ENCODE measurements at regions not wholly inside any gene's neighbourhood (a gene's known extent, or its start where the extent isn't known, plus 50 kb on each side); places are given as distances from the start of the nearest gene placed in this dataset.

GRCh38 chr13:85432881-85433280, 366.3 kb downstream of the SLITRK6 start:
- Histone ChIP-seq H2AK5ac (ENCODE audit: low read depth, low read length) (no peak overlapping the region), H3K27ac (ENCODE audit: insufficient read depth, low read length) (no peak overlapping the region), H3K79me1 (ENCODE audit: low read depth in 1 of 2, low read length in 2 of 2) (no peaks in the 10 kb centered on the region), H2AFZ (replicated peaks; ENCODE audit: low read length, poor library complexity) (no peak overlapping the region), H4K20me1 (ENCODE audit: insufficient read depth, low read length) (no peaks in the 10 kb centered on the region), H4K8ac (ENCODE audit: low read depth in 2 of 2, low read length in 2 of 2) (no peak overlapping the region), H3K4me1 (ENCODE audit: control insufficient read depth, insufficient read depth, low read length) (no peaks in the 10 kb centered on the region), H3K4me2 (ENCODE audit: low read depth, low read length) (no peak overlapping the region), H2AK9ac (replicated peaks; ENCODE audit: low read depth, low read length, poor library complexity) (no peak overlapping the region), H4K91ac (ENCODE audit: insufficient read depth, low read depth, low read length) (no peak overlapping the region), H2BK120ac (ENCODE audit: low read depth, low read length) (no peak overlapping the region), H3K9me3 (ENCODE audit: control insufficient read depth, insufficient read depth, low read length) (no peaks in the 10 kb centered on the region), H3K4ac (ENCODE audit: low read depth, low read length) (no peak overlapping the region), H3K27me3 (ENCODE audit: control insufficient read depth, insufficient read depth, low read length) (no peaks in the 10 kb centered on the region), H2BK15ac (ENCODE audit: low read depth, low read length) (no peak overlapping the region), H3K56ac (ENCODE audit: extremely low read depth, insufficient read depth, low read length) (no peak overlapping the region), H3K18ac (ENCODE audit: low read depth, low read length) (no peak overlapping the region), H3K36me3 (ENCODE audit: control insufficient read depth, insufficient read depth, low read length) (no peaks in the 10 kb centered on the region), H3K14ac (replicated peaks; ENCODE audit: low read depth, low read length) (no peak overlapping the region), H3K9me1 (ENCODE audit: insufficient read depth, low read length) (no peaks in the 10 kb centered on the region), H2BK20ac (ENCODE audit: low read depth, low read length) (no peak overlapping the region), H3K23ac (ENCODE audit: low read depth, low read length) (no peak overlapping the region), H3K4me3 (ENCODE audit: insufficient read depth, low read depth, low read length) (no peak overlapping the region), H3K9ac (ENCODE audit: low read depth, low read length) (no peak overlapping the region), H4K5ac (ENCODE audit: low read depth, low read length) (no peak overlapping the region), H2BK5ac (ENCODE audit: low read depth, low read length, poor library complexity, severe bottlenecking) (no peak overlapping the region)
- intact Hi-C loops (cut with micrococcal nuclease) (no loop called here), dilution Hi-C loops (cut with HindIII; ENCODE audit: low sequenced_read_pairs, unreplicated experiment) (no loop called here), in situ Hi-C loops (cut with MboI; ENCODE audit: low sequenced_read_pairs) (no loop called here)
- CTCF ChIA-PET = no interaction called here
- DNase-seq = no peak
- ATAC-seq (ENCODE audit: low read depth) = no peak
- no TSS peak for BruUV-seq (replicated peaks)
- POLR2A ChIA-PET (ENCODE audit: unreplicated experiment) = no interaction called here
- TF ChIP-seq CEBPB (IDR thresholded peaks at IDR 0.05; ENCODE audit: low read depth, low read length) (no peak), BHLHE40 (IDR thresholded peaks at IDR 0.05; ENCODE audit: low read depth, low read length) (no peak), MAFK (IDR thresholded peaks at IDR 0.05; ENCODE audit: low read depth, low read length) (no peak), ELK1 (IDR thresholded peaks at IDR 0.05; ENCODE audit: borderline replicate concordance, low read depth, low read length) (no peak), RCOR1 (IDR thresholded peaks at IDR 0.05; ENCODE audit: insufficient replicate concordance, low read length) (no peak), FOS (IDR thresholded peaks at IDR 0.05; ENCODE audit: low read depth, low read length) (no peak), RFX5 (IDR thresholded peaks at IDR 0.05; ENCODE audit: low read depth, low read length) (no peak), CTCF (conservative IDR thresholded peaks at IDR 0.05; ENCODE audit: low read depth, low read length) (no peak), SMC3 (IDR thresholded peaks at IDR 0.05; ENCODE audit: low read depth, low read length) (no peak), POLR2A (IDR thresholded peaks at IDR 0.05; ENCODE audit: low read depth, low read length) (no peak), MAZ (IDR thresholded peaks at IDR 0.05; ENCODE audit: borderline replicate concordance, low read depth, low read length) (no peak), NFE2L2 (IDR thresholded peaks at IDR 0.05; ENCODE audit: low read depth, low read length) (no peak), RAD21 (IDR thresholded peaks at IDR 0.05; ENCODE audit: low read length) (no peak), MXI1 (IDR thresholded peaks at IDR 0.05; ENCODE audit: borderline replicate concordance, low read depth, low read length) (no peak), CHD1 (IDR thresholded peaks at IDR 0.05; ENCODE audit: low read depth, low read length) (no peak), USF2 (IDR thresholded peaks at IDR 0.05; ENCODE audit: low read depth, low read length) (no peak)

Data from IMR-90 (cell line).